Gastroesophageal sphincter (tissue), 4 donors: ENCODE measurements at regions not wholly inside any gene's neighbourhood (a gene's known extent, or its start where the extent isn't known, plus 50 kb on each side); places are given as distances from the start of the nearest gene placed in this dataset.

Experiments used
- ATAC-seq: fragments of 150-250 bp; one replicate; pipeline ENCODE4 v1.9.1; 2016; ENCODE audit warnings: mild to moderate bottlenecking, moderate library complexity
- H3K27ac ChIP-seq, 4 donors: fragments of 200-600 bp; sonication (generic) in 3 of 4; 1 replicate in 3 of 4; 2 replicates in 1 of 4; pipeline ENCODE4 v1.5.1; 2016 to 2019
- H3K27me3 ChIP-seq: fragments of 200-600 bp; sonication (generic); one replicate; pipeline ENCODE4 v1.5.1; 2019
- H3K36me3 ChIP-seq, 2 donors: fragments of 200-600 bp; sonication (generic); one replicate each; pipeline ENCODE4 v1.5.1; 2019; ENCODE audit warnings: control low read depth in 1 of 2
- H3K4me1 ChIP-seq, 3 donors: fragments of 200-600 bp; sonication (generic); 1 replicate in 2 of 3; 2 replicates in 1 of 3; pipeline ENCODE4 v1.5.1; 2016 to 2019; ENCODE audit warnings: control low read depth in 2 of 3
- H3K4me3 ChIP-seq, 2 donors: fragments of 200-600 bp; sonication (generic); one replicate each; pipeline ENCODE4 v1.5.1; 2019; ENCODE audit warnings: mild to moderate bottlenecking in 1 of 2, moderate library complexity in 1 of 2
- H3K9me3 ChIP-seq, 3 donors: fragments of 200-600 bp; sonication (generic); one replicate each; pipeline ENCODE4 v1.5.1; 2017 to 2019; ENCODE audit warnings: control low read depth in 2 of 3
- CTCF ChIP-seq, 4 experiments: fragments of 200-600 bp in 2 of 4; fragments of 450-650 bp in 2 of 4; sonication (generic) in 1 of 4; IDR thresholded peaks; one replicate each; pipeline ENCODE4 v1.5.1; 2017 to 2019; ENCODE audit warnings: antibody characterized with exemption in 4 of 4, mild to moderate bottlenecking in 2 of 4, moderate library complexity in 2 of 4
- EP300 ChIP-seq: sonication (generic); formaldehyde crosslinking; IDR thresholded peaks from one replicate; pipeline ENCODE4 v1.6.1; 2017; ENCODE audit warnings: antibody characterized with exemption, mild to moderate bottlenecking
- POLR2A ChIP-seq, 2 donors: fragments of 450-650 bp; IDR thresholded peaks; one replicate each; pipeline ENCODE4 v1.6.1; 2017; ENCODE audit warnings: antibody characterized with exemption in 2 of 2, mild to moderate bottlenecking in 2 of 2, moderate library complexity in 1 of 2
- POLR2AphosphoS5 ChIP-seq: sonication (generic); formaldehyde crosslinking; IDR thresholded peaks from one replicate; pipeline ENCODE4 v1.6.1; 2017; ENCODE audit warnings: antibody characterized with exemption
- WGBS, 2 donors: methylation state at CpG; one replicate each; pipeline ENCODE4 v1.1.5; 2018; ENCODE audit warnings: low coverage in 1 of 2; 5-methylcytosine and 5-hydroxymethylcytosine counted together

GRCh38 chr5:124865066-124865465 is 118.6 kb upstream of the ZNF608 start:
- Histone ChIP-seq H3K4me3 (no peak overlapping the region), H3K27ac (no peak overlapping the region), H3K9me3 (no peaks in the 10 kb centered on the region), H3K36me3 (no peaks in the 10 kb centered on the region), H3K27me3 (no peaks in the 10 kb centered on the region), H3K4me1 (peaks cover 3 to 18% (median 4%) of the 10 kb centered on the region in 3 donors)
- no peak for ATAC-seq
- WGBS, 2 donors: 82 to 93% methylated on average over 3 of the region's 3 CpGs
- TF ChIP-seq POLR2A (IDR thresholded peaks at IDR 0.05) (no peak), POLR2AphosphoS5 (no peak), EP300 (no peak), CTCF (IDR thresholded peaks at IDR 0.05) (no peak)

- ATAC-seq: no peak
- H3K27ac ChIP-seq: peak overlapping the region in 1 of 4 donors; percentile 39
- no peaks in the 10 kb centered on the region for H3K27me3 ChIP-seq
- peaks cover 3 to 25% (median 5%) of the 10 kb centered on the region in 3 donors for H3K4me1 ChIP-seq
- TF ChIP-seq POLR2AphosphoS5 (no peak), EP300 (no peak), CTCF (IDR thresholded peaks at IDR 0.05) (no peak), POLR2A (IDR thresholded peaks at IDR 0.05) (no peak)
- H3K9me3 ChIP-seq: no peaks in the 10 kb centered on the region
- H3K36me3 ChIP-seq: no peaks in the 10 kb centered on the region
- WGBS, 2 donors: 62 to 66% methylated on average over 4 of the region's 4 CpGs
- H3K4me3 ChIP-seq: no peak overlapping the region
Observed at GRCh38 chr5:124865603-124866354, 119.3 kb upstream of the ZNF608 start.

- Histone ChIP-seq H3K4me3 (no peak overlapping the region), H3K36me3 (no peaks in the 10 kb centered on the region), H3K9me3 (no peaks in the 10 kb centered on the region), H3K4me1 (peaks cover 3 to 30% (median 5%) of the 10 kb centered on the region in 3 donors), H3K27me3 (no peaks in the 10 kb centered on the region), H3K27ac (peak overlapping the region in 1 of 4 donors; percentile 39)
- 64 to 73% methylated on average over 12 of the region's 12 CpGs for WGBS, 2 donors
- no peak for ATAC-seq
- TF ChIP-seq EP300 (no peak), POLR2AphosphoS5 (no peak), POLR2A (IDR thresholded peaks at IDR 0.05) (no peak)
Observed at GRCh38 chr5:124866355-124867136, 120.1 kb upstream of the ZNF608 start.

- Histone ChIP-seq H3K36me3 (no peaks in the 10 kb centered on the region), H3K4me3 (no peak overlapping the region), H3K4me1 (peaks cover 3 to 33% (median 5%) of the 10 kb centered on the region in 3 donors), H3K9me3 (no peaks in the 10 kb centered on the region), H3K27me3 (no peaks in the 10 kb centered on the region), H3K27ac (no peak overlapping the region)
- TF ChIP-seq POLR2AphosphoS5: no peak
- TF ChIP-seq POLR2A (IDR thresholded peaks at IDR 0.05): no peak
- TF ChIP-seq EP300: no peak
- no peak for TF ChIP-seq CTCF (IDR thresholded peaks at IDR 0.05)
- WGBS, 2 donors: 83 to 86% methylated on average over 4 to 6 of the region's 6 CpGs
- ATAC-seq: no peak
Observed at GRCh38 chr5:124867137-124867704, 120.8 kb upstream of the ZNF608 start.

- no peaks in the 10 kb centered on the region for H3K27me3 ChIP-seq
- no peaks in the 10 kb centered on the region for H3K9me3 ChIP-seq
- TF ChIP-seq POLR2A (IDR thresholded peaks at IDR 0.05) (no peak), EP300 (no peak), POLR2AphosphoS5 (no peak), CTCF (IDR thresholded peaks at IDR 0.05) (no peak)
- no peak overlapping the region for H3K4me3 ChIP-seq
- no peak overlapping the region for H3K27ac ChIP-seq
- H3K36me3 ChIP-seq: no peaks in the 10 kb centered on the region
- ATAC-seq: no peak
- peaks cover 3 to 45% (median 5%) of the 10 kb centered on the region in 3 donors for H3K4me1 ChIP-seq
- WGBS, 2 donors: 34 to 100% methylated on average over 1 to 2 of the region's 2 CpGs
Observed at GRCh38 chr5:124868676-124869075, 122.2 kb upstream of the ZNF608 start.
